A673 (cell line): ENCODE measurements at regions not wholly inside any gene's neighbourhood (a gene's known extent, or its start where the extent isn't known, plus 50 kb on each side); places are given as distances from the start of the nearest gene placed in this dataset.

Experiments
- CTCF ChIP-seq: fragments of 300-800, 200-600 bp; sonication (generic); conservative IDR thresholded peaks from 2 replicates; pipeline ENCODE4 v1.5.1; 2017; ENCODE audit warnings: low read depth, mild to moderate bottlenecking, antibody characterized with exemption, low read length, moderate library complexity, mixed read lengths
- EZH2 ChIP-seq: fragments of 200-600 bp; sonication (generic); IDR thresholded peaks from 2 replicates; pipeline ENCODE4 v1.6.1; 2017; ENCODE audit warnings: borderline replicate concordance, low read depth, mild to moderate bottlenecking, mixed read lengths, antibody characterized with exemption, low read length; ENCODE audit not compliant: poor library complexity, severe bottlenecking

GRCh38 chr10:8149991-8150390 is 95.5 kb downstream of the GATA3 start:
- TF ChIP-seq CTCF (no peak), EZH2 (no peak)
